HG03025 (cell line): ENCODE measurements at regions not wholly inside any gene's neighbourhood (a gene's known extent, or its start where the extent isn't known, plus 50 kb on each side); places are given as distances from the start of the nearest gene placed in this dataset.

ENCODE experiments used
- ATAC-seq: cut with Tn5 transposase; IDR thresholded peaks from one replicate; pipeline ENCODE4 v1.9.1; 2021; ENCODE audit warnings: mild to moderate bottlenecking, moderate library complexity; ENCODE audit not compliant: unreplicated experiment, low FRiP score

DNA sequence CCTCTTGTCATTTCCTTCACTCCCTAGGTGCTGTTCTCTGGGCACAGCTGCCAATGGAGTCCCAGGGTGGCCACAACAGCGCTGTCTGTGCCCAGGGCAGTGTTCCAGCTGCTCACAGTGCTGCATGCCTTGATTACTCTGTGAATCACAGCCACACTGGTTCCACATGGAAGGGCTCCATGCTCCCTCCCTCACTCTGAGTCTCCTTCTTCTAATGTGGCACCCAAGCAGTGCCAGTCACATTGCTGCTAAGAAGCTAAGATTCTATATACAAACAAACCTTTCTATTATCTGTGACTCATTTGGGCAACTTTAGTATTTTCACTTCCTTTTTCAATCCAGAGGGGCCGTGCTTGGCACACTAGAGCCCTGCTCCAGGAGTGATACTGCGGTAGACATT lies 248.7 kb downstream of the TDRD3 start:
- ATAC-seq = peak; percentile 51

DNA sequence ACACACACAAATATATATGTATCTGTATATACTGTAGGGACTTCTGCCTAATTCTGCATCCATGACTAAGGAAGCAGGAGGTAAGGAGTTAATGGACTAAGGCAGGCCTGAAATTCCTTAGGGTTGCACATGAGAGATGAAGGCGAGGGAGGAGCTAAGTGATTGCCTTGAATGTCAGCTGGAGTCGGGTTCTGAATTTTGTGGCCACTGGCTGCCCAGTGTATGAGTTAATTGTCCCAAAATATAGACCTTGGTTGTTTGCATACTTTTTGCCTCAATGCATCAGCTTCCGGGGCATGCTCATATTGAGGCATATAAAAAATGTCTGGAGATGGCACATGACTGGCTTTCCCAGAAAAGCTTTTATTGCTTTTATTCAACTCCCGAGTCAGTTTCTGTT lies 245.5 kb downstream of the TDRD3 start:
- ATAC-seq = no peak

DNA sequence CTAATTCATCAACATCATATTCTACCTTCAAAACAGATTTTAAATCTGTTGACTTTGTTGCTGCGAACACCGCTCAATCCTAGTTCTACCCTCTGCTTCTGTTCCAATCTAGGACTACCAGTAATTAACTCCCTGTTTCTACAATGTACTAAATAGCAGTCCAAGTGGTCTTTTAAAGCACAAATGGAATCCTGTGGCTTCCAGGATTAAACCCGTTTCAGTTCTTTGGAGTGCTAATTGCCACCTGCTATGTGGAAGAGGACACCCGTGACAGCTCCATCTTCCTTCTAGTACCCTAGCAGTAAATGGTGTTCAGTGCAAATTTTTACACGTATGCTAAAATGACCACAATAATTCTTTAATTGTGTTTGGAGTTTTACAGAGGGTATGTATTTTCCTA lies 232.1 kb downstream of the TDRD3 start:
- no peak for ATAC-seq

DNA sequence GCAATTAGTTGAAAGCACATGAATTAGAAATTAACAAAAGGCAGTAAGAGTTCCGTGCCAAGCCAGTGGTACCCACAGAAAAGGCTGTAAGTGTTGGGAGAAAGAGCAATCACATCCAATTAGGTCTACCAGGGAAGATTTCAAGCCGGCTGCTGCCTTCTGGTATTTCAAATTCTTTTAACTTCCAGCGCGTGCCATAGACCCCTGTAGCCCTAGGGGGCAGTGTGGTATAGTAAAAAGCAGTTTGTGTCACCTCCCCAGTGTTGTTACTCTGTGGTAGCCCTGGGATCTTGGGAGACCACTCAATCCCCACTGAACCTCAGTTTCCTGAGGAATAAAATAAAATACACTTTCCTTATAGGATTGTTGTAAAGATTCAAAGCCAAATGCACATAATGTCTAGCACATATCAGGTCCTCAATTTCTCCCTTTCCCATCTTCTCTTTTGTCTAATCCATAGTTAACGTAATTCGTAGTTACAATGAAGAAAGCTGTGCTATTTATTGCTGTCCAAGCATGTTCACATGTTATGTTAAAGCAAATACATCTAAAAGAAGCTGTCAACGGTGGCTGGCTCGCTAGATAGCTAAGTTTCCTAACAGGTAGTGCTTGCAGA lies 230.2 kb downstream of the TDRD3 start:
- no peak for ATAC-seq
